Right lobe of liver (tissue), 6 donors: ENCODE measurements at regions not wholly inside any gene's neighbourhood (a gene's known extent, or its start where the extent isn't known, plus 50 kb on each side); places are given as distances from the start of the nearest gene placed in this dataset.
"Not testable (repeated sequence)": the region's sequence is repeated elsewhere in the genome, so short reads cannot be mapped to it uniquely, and the experiment has no call there.

Experiments
- ATAC-seq, 4 donors: fragments of 200-7000 bp; cut with Tn5 transposase; one replicate each; pipeline ENCODE4 v1.9.1; 2020; ENCODE audit warnings: mild to moderate bottlenecking in 4 of 4, moderate library complexity in 4 of 4
- DNase-seq, 3 donors: peaks; one replicate each; pipeline ENCODE4 v3.0.0-alpha.2; 2020
- H3K27ac ChIP-seq, 3 donors: fragments of 200-600 bp; one replicate each; pipeline ENCODE4 v1.8.0; 2022
- H3K27me3 ChIP-seq, 2 donors: fragments of 200-600 bp; one replicate each; pipeline ENCODE4 v1.8.0; 2022
- H3K36me3 ChIP-seq, 4 donors: fragments of 200-600 bp; sonication (generic) in 1 of 4; one replicate each; pipeline versions ENCODE4 v1.5.1 to v1.8.0; 2017 to 2022; ENCODE audit warnings: control low read depth in 1 of 4
- H3K4me1 ChIP-seq, 4 donors: fragments of 200-600 bp; sonication (generic) in 1 of 4; one replicate each; pipeline versions ENCODE4 v1.5.1 to v1.8.0; 2017 to 2022; ENCODE audit warnings: control low read depth in 1 of 4
- H3K4me3 ChIP-seq, 3 donors: fragments of 200-600 bp; one replicate each; pipeline ENCODE4 v1.8.0; 2022
- H3K9me3 ChIP-seq, 4 donors: fragments of 200-600 bp; sonication (generic) in 1 of 4; one replicate each; pipeline versions ENCODE4 v1.5.1 to v1.8.0; 2017 to 2022; ENCODE audit warnings: control low read depth in 1 of 4
- POLR2A ChIP-seq: fragments of 450-650 bp; IDR thresholded peaks from one replicate; pipeline ENCODE4 v1.6.1; 2017; ENCODE audit warnings: antibody characterized with exemption, mild to moderate bottlenecking
- WGBS: methylation state at CpG from one replicate; pipeline ENCODE4 v1.1.6; 2018; ENCODE audit warnings: low coverage, low lambda C conversion rate; ENCODE audit not compliant: insufficient coverage; ENCODE audit errors: missing lambda C conversion rate; 5-methylcytosine and 5-hydroxymethylcytosine counted together
- intact Hi-C, 2 donors: fragments of 100-400 bp; cut with DNase I; formaldehyde crosslinking; loops; one replicate each; pipeline versions ENCODE4 v1.11.2 to v1.14.1; 2022
- TF ChIP-seq, protein P1 (sequence below), 4 donors: fragments of 200-600 bp in 3 of 4; fragments of 450-650 bp in 1 of 4; IDR thresholded peaks; one replicate each; pipeline versions ENCODE4 v1.5.1 to v1.8.0; 2016 to 2022; ENCODE audit warnings: antibody characterized with exemption in 4 of 4, mild to moderate bottlenecking in 2 of 4
- donor health status: DM: no; HTN: yes; CAD: no.
- donor health status: DM: no; HTN: no; CAD: no.
- donor health status: DM: no; HTN: no; CAD: no.
- donor health status: DM: no; HTN: yes; CAD: no.
- donor health status: DM: no; HTN: yes; CAD: no.

DNA sequence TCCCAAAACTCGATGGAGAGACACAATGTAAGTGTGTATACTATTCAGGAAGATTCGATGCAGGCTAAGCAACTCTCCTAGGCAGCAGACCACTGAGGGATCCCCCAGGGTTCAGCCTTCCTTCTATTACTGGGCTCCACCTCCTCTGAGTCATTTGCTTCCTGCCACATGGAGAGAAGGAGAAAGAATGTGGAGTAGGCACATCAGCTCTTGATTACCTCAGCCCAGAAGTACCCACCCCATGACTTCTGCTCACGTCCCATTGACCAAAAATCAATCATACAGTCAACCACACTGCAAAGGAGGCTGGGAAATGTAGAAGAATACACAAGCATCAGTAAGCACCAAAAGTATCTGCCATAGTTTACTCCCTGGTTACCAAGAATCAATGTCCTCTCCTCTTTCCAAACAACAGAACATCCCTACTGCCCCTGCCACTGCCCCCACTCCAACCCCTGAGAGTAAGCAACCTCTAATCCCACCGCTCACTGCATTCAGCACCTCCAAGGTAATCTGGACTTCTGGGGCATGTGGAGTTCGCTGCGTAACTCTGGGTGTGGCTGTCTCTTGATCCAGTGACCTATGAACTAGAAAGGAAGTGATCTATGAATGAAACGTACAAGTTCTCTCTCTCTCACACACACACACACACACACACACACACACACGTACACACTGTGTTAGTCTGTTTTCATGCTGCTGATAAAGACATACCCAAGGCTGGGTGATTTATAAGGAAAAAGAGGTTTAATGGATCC is 91.2 kb upstream of the C1QTNF7 start:
- Histone ChIP-seq H3K4me3 (no peak overlapping the region), H3K4me1 (no peaks in the 10 kb centered on the region), H3K9me3 (no peaks in the 10 kb centered on the region), H3K36me3 (no peaks in the 10 kb centered on the region), H3K27ac (no peak overlapping the region), H3K27me3 (no peaks in the 10 kb centered on the region)
- WGBS: 54% methylated on average over 8 of the region's 8 CpGs
- intact Hi-C loops: no loop called here
- ATAC-seq (no peak), DNase-seq (no peak)
- TF ChIP-seq POLR2A: no peak
- TF ChIP-seq, protein P1, sequence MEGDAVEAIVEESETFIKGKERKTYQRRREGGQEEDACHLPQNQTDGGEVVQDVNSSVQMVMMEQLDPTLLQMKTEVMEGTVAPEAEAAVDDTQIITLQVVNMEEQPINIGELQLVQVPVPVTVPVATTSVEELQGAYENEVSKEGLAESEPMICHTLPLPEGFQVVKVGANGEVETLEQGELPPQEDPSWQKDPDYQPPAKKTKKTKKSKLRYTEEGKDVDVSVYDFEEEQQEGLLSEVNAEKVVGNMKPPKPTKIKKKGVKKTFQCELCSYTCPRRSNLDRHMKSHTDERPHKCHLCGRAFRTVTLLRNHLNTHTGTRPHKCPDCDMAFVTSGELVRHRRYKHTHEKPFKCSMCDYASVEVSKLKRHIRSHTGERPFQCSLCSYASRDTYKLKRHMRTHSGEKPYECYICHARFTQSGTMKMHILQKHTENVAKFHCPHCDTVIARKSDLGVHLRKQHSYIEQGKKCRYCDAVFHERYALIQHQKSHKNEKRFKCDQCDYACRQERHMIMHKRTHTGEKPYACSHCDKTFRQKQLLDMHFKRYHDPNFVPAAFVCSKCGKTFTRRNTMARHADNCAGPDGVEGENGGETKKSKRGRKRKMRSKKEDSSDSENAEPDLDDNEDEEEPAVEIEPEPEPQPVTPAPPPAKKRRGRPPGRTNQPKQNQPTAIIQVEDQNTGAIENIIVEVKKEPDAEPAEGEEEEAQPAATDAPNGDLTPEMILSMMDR (IDR thresholded peaks at IDR 0.05): no peak

DNA sequence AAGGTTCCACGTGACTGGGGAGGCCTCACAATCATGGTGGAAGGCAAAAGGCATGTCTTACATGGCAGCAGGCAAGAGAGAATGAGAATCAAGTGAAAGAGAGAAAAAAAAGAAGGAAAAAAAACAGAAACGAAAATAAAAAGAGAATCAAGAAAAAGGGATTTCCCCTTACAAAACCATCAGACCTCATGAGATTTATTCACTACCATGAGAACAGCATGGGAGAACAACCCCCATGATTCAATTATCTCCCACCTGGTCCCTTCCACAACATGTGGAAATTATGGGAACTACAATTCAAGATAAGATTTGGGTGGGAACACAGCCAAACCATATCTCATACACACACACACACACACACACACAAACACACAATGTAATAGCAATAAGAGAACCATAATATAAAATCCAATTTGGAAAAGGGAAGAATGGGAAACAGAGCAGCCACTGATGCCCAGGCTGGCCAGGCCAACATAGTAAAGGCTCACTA is 90.6 kb upstream of the C1QTNF7 start:
- H3K4me3 ChIP-seq, H3K27ac ChIP-seq, DNase-seq, H3K9me3 ChIP-seq, intact Hi-C loops, H3K4me1 ChIP-seq, H3K36me3 ChIP-seq, H3K27me3 ChIP-seq, ATAC-seq: not testable (repeated sequence)
- WGBS: 61% methylated on average over 2 of the region's 2 CpGs

DNA sequence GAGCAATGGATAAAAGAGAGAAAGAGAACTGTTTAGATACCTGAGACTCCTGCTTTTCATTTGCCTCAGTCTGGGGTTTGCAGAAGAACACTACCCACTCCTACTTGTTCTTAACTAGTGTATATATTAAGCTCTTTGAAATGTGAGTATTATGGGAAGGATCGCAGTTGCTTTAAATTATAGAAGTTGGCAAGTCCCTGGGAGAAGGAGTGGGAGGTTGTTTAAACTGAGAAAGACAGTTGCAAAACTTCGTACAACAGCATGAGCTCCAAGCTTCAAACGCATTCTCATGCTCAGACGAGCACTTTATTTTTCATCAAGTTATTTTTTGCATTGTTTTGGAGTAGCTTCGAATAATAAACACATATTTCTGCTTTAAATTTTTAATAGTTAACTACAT is 88.1 kb upstream of the C1QTNF7 start:
- ATAC-seq: no peak
- no peak for DNase-seq
- Histone ChIP-seq H3K27me3 (no peaks in the 10 kb centered on the region), H3K9me3 (no peaks in the 10 kb centered on the region), H3K4me1 (no peaks in the 10 kb centered on the region), H3K4me3 (no peak overlapping the region), H3K27ac (no peak overlapping the region), H3K36me3 (no peaks in the 10 kb centered on the region)
- TF ChIP-seq POLR2A: no peak
- TF ChIP-seq, protein P1 (IDR thresholded peaks at IDR 0.05): no peak
- 42% methylated on average over 5 of the region's 5 CpGs for WGBS
- intact Hi-C loops: no loop called here

DNA sequence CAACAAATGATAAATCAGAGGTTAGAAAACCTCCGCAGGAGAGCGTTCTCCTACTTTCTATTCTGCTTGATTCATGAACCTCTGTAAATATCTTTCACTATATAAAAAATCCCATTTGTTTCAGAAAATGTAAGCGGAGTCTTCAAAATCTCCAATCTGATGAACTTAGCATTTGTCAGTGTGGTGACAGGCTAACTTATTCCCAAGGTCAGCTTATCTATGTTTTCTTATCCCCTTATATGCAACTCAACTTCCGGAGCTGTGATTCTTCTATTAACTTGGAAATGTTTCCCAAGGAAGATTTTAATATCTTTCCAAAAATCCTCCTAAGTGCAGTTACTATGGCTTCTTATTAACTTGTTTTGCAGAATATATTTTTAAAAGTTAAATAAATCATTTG is 87.5 kb upstream of the C1QTNF7 start:
- no peaks in the 10 kb centered on the region for H3K27me3 ChIP-seq
- H3K4me1 ChIP-seq: no peaks in the 10 kb centered on the region
- no peaks in the 10 kb centered on the region for H3K36me3 ChIP-seq
- H3K27ac ChIP-seq: no peak overlapping the region
- DNase-seq (no peak), ATAC-seq (no peak)
- intact Hi-C loops: no loop called here
- TF ChIP-seq, protein P1 (IDR thresholded peaks at IDR 0.05): no peak
- TF ChIP-seq POLR2A: no peak
- 65% methylated on average over 4 of the region's 4 CpGs for WGBS
- no peaks in the 10 kb centered on the region for H3K9me3 ChIP-seq
- H3K4me3 ChIP-seq: no peak overlapping the region

DNA sequence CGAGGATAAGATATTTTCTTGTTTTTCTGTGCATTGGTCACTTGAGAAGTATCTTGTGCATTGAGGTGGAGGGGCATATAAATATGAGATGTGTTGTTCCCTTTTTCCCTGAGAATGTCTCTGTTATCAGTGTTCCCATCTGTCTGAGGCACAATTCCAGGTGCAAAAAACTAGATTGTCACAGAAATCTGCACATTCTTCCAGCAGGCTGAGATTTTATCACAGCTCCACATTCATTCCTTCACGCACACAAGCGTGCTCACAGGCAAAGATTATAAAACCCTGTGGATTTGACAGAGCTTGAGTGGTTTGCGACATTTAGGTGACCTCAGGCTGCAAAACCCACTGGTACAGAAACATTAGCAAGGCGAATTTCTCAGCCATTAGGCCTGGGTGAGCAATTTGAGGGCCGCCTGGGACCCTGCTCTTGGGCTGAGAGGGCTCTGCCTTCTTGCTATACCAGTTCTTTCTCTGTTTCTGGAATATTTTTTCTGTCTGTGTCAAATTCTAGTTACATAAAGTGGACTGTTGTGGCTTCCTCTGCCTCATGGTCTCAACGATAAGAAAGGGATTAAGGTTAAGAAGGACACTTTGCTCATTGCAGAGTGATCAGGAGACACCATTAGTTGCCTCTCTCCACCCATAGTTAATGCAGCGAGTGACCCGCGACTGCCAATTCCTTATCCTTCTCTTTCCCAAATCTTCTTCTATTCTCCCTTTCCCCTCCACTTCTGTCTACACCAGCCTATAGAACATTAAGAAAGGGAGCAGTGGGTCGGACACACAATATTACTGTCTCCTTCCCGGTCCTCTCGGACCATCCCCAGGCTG is 86.7 kb upstream of the C1QTNF7 start:
- H3K4me3 ChIP-seq: no peak overlapping the region
- TF ChIP-seq, protein P1 (IDR thresholded peaks at IDR 0.05): no peak
- TF ChIP-seq POLR2A: no peak
- 67% methylated on average over 11 of the region's 13 CpGs for WGBS
- no peaks in the 10 kb centered on the region for H3K4me1 ChIP-seq
- no peak for ATAC-seq
- intact Hi-C loops: no loop called here
- no peak for DNase-seq
- H3K9me3 ChIP-seq: no peaks in the 10 kb centered on the region
- no peaks in the 10 kb centered on the region for H3K36me3 ChIP-seq
- H3K27me3 ChIP-seq: no peaks in the 10 kb centered on the region
- H3K27ac ChIP-seq: no peak overlapping the region
